Activated CD8-positive, alpha-beta T cell treated with anti-CD3 and anti-CD28 coated beads, Interleukin-2, amount 10 ng/mL, durations not matched to agents 7 days and 5 days (primary cell): ENCODE measurements at regions not wholly inside any gene's neighbourhood (a gene's known extent, or its start where the extent isn't known, plus 50 kb on each side); places are given as distances from the start of the nearest gene placed in this dataset.

ENCODE experiments used
- ATAC-seq: fragments of 150-1000 bp; cut with Tn5 transposase; one replicate; pipeline ENCODE4 v1.10.0; 2021; ENCODE audit warnings: moderate library complexity
- CTCF ChIA-PET: fragments of 350-600 bp; sonication (Branson Sonifier 250); formaldehyde crosslinking; loops from one replicate; lab custom pipeline; 2021; ENCODE audit warnings: antibody characterized with exemption; lab: Charles Lee
- POLR2A ChIA-PET: fragments of 350-600 bp; sonication (Branson Sonifier 250); formaldehyde crosslinking; loops from one replicate; lab custom pipeline; 2021; ENCODE audit warnings: antibody characterized with exemption; lab: Charles Lee
- DNase-seq: peaks from one replicate; pipeline ENCODE4 v3.0.0-alpha.2; 2020
- H3K27ac Mint-ChIP-seq: one replicate; pipeline ENCODE4 v1.8.0; 2021; ENCODE audit warnings: mild to moderate bottlenecking, mixed read lengths
- H3K27me3 Mint-ChIP-seq: one replicate; pipeline ENCODE4 v1.8.0; 2021; ENCODE audit warnings: low read depth, mixed read lengths
- H3K36me3 Mint-ChIP-seq: one replicate; pipeline ENCODE4 v1.8.0; 2021; ENCODE audit warnings: low read depth, mixed read lengths
- H3K4me1 Mint-ChIP-seq: one replicate; pipeline ENCODE4 v1.8.0; 2021; ENCODE audit warnings: low read depth, mixed read lengths
- H3K4me3 Mint-ChIP-seq: one replicate; pipeline ENCODE4 v1.8.0; 2021; ENCODE audit warnings: mild to moderate bottlenecking, mixed read lengths
- H3K9me3 Mint-ChIP-seq: one replicate; pipeline ENCODE4 v1.8.0; 2022; ENCODE audit warnings: mixed read lengths; ENCODE audit not compliant: insufficient read depth

DNA sequence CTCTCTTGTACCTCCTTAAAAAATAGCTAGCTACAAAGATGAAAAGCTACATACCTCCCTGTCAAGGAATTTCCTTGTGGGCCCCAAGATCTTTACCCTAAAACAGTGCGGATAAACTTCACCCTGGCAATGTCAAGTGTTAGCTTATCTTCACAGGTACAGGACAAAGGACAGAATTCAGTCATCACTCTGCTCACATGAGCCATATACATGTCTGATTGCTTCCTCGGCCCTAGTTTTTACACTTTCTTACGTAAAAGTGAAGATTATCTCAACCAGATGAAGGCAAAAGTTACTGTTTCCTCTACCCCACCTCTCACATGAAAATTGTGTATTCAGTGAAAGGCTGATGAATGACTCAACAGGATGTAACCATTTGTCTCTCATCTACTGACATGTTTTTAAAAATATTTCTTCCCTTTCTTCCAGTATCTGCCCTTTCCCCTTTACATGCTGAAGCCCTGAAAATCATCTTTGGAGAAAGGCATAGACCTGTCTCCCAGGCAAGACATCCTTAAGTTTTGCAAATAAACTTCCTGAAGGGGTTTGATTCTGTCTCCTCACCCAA lies 890.1 kb downstream of the GALC start:
- ChIA-PET CTCF (no interaction called here), POLR2A (no interaction called here)
- Mint-ChIP-seq H3K9me3 (no peaks in the 10 kb centered on the region), H3K4me3 (no peak overlapping the region), H3K36me3 (no peaks in the 10 kb centered on the region), H3K4me1 (no peaks in the 10 kb centered on the region), H3K27me3 (no peaks in the 10 kb centered on the region), H3K27ac (no peak overlapping the region)
- DNase-seq (no peak), ATAC-seq (no peak)

DNA sequence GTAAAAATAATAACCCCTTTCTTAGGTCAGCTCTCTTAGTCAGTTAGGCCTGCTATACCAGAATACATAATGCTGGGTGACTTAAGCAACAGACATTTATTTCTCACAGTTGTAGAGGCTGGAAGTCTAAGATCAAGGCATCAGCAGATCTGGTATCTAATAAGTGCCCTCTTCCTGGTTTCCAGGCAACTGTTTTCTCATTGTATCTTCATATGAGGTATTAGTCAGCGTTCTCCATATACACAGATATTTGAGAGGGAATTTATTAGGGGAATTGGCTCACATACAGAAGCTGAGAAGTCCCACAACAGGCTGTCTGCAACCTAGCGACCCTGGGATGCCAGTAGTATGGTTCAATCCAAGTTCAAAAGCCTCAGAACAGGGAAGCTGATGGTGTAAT lies 896.0 kb downstream of the GALC start:
- ATAC-seq (no peak), DNase-seq (no peak)
- no peaks in the 10 kb centered on the region for H3K4me1 Mint-ChIP-seq
- ChIA-PET CTCF (no interaction called here), POLR2A (no interaction called here)
- no peaks in the 10 kb centered on the region for H3K27me3 Mint-ChIP-seq
- no peak overlapping the region for H3K27ac Mint-ChIP-seq
- H3K4me3 Mint-ChIP-seq: no peak overlapping the region
- no peaks in the 10 kb centered on the region for H3K9me3 Mint-ChIP-seq
- H3K36me3 Mint-ChIP-seq: no peaks in the 10 kb centered on the region

DNA sequence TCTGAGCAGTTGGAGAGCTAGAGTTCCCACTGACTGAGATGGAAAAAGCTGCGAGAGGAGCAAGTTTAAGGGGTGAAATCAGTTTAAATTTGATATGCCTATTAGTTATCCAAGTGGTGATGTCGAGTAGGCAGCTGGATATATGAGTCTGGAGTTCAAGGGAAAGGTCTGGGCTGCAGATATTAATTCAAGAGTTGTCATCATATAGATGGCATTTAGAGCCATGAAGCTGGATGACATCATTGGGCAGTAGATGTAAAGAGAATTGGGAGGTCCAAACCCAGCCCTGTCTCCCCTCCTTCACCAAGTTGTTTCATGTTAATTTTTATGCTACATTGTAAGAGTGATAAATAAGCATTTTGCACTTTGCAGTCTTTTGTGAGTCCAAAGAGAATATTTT lies 898.1 kb downstream of the GALC start:
- ATAC-seq (no peak), DNase-seq (no peak)
- no peak overlapping the region for H3K4me3 Mint-ChIP-seq
- H3K9me3 Mint-ChIP-seq: no peaks in the 10 kb centered on the region
- no peak overlapping the region for H3K27ac Mint-ChIP-seq
- H3K4me1 Mint-ChIP-seq: no peaks in the 10 kb centered on the region
- H3K27me3 Mint-ChIP-seq: no peaks in the 10 kb centered on the region
- POLR2A ChIA-PET: no interaction called here
- CTCF ChIA-PET: no interaction called here
- H3K36me3 Mint-ChIP-seq: no peaks in the 10 kb centered on the region

DNA sequence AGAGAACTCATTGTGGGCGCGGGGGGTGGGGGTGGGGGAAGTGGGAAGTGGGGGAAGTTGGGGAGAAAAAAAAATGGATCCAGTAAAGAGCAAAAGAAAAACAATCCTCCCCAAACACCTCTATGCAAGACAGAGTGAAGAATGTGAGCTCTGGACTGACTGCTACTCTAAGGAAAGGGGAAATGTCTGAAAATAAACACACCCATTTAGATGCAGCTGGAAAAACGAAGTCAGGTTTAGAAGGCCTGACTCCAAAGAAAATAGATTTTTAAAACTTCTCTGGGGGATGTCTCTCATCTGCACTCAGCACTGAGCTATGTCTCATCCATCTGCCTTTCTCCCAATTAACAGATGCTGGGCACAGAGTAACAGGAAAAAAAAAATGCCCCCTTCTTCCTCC lies 904.4 kb downstream of the GALC start:
- no peak for DNase-seq
- H3K4me3 Mint-ChIP-seq: no peak overlapping the region
- H3K4me1 Mint-ChIP-seq: no peaks in the 10 kb centered on the region
- POLR2A ChIA-PET: no interaction called here
- no peak for ATAC-seq
- H3K36me3 Mint-ChIP-seq: no peaks in the 10 kb centered on the region
- no peak overlapping the region for H3K27ac Mint-ChIP-seq
- CTCF ChIA-PET: no interaction called here
- no peaks in the 10 kb centered on the region for H3K9me3 Mint-ChIP-seq
- no peaks in the 10 kb centered on the region for H3K27me3 Mint-ChIP-seq

DNA sequence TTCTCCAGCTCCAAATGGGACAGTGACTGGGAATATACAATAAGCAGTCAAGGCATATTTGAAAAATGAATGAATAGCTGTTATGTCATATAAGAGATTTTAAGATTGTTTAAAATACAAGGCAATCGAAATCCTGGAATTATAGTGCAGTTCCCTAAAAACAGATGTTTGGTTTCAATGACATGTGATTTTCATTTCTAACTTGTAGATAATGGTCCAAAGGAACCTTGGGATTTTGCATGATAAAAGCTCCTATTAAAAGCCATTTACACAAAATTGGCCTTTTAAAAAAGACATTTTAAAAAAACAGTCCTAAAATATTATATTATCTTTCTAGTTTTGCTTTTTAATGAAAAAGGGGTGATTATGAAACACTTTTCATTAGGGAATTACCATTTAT lies 905.1 kb downstream of the GALC start:
- Mint-ChIP-seq H3K27ac (no peak overlapping the region), H3K4me1 (no peaks in the 10 kb centered on the region), H3K36me3 (no peaks in the 10 kb centered on the region), H3K4me3 (no peak overlapping the region), H3K27me3 (no peaks in the 10 kb centered on the region), H3K9me3 (no peaks in the 10 kb centered on the region)
- ChIA-PET POLR2A (no interaction called here), CTCF (no interaction called here)
- no peak for ATAC-seq
- no peak for DNase-seq

DNA sequence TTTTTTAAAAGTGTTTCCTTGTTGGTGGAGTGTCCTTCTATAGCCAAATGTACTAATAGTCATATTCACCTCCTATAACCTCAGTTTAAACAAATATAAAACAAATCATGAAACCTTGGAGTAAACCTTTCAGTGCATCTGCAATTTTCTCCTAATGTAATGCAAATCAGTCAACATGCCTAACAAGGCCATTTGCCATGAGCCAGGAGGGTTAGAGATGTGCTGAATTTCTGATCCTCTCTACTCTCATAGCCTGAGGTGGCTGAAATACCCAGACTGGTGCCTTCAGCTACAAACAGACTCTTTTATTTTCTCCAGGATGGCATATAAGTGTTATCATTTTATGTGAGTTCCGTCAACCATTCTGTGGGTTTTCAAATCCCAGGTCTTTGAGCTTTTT lies 908.1 kb downstream of the GALC start:
- Mint-ChIP-seq H3K4me1 (no peaks in the 10 kb centered on the region), H3K9me3 (no peaks in the 10 kb centered on the region), H3K4me3 (no peak overlapping the region), H3K36me3 (no peaks in the 10 kb centered on the region), H3K27ac (no peak overlapping the region), H3K27me3 (no peaks in the 10 kb centered on the region)
- DNase-seq (no peak), ATAC-seq (no peak)
- POLR2A ChIA-PET: no interaction called here
- CTCF ChIA-PET: no interaction called here

DNA sequence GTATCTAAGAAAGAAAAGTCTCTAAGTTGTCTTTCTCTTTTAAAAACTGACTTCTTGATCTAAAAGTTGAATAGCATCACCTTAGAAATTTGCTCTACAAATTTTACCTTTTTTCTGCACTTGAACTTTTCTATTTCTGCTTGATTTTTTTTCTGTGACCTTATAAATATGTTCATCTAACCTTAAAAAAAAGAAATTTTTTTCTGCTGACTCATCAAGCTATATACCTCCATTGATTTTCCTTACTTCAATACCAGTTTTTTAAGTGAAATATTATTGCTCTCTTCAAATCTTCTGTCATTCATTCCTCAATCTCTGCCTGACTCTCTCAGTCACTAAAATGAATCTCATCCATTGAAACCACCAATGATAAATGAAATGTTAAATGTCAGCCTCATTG lies 910.1 kb downstream of the GALC start:
- Mint-ChIP-seq H3K9me3 (no peaks in the 10 kb centered on the region), H3K27me3 (no peaks in the 10 kb centered on the region), H3K27ac (no peak overlapping the region), H3K4me1 (no peaks in the 10 kb centered on the region), H3K36me3 (no peaks in the 10 kb centered on the region), H3K4me3 (no peak overlapping the region)
- ChIA-PET POLR2A (no interaction called here), CTCF (no interaction called here)
- no peak for DNase-seq
- no peak for ATAC-seq

DNA sequence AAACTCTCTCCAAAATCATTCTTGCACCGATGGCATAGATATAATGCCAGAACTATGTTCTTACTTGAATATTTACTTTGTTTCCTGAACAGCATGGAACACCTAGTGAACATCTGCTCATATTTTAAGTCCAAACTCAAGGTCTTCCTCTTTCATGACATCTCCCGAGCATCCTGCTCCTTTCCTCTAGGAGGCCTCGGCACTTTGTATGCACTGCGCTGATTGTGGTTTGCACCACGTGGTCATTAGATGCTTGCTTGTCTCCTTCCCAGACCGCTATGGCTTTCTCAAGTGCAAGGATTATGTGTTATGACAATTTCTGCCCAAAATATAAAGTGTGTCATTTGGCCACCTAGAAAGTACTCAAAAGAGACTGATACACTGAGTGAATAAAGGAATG lies 912.0 kb downstream of the GALC start:
- Mint-ChIP-seq H3K36me3 (no peaks in the 10 kb centered on the region), H3K4me3 (no peak overlapping the region), H3K4me1 (no peaks in the 10 kb centered on the region), H3K27me3 (no peaks in the 10 kb centered on the region), H3K27ac (no peak overlapping the region), H3K9me3 (no peaks in the 10 kb centered on the region)
- ChIA-PET CTCF (no interaction called here), POLR2A (no interaction called here)
- no peak for ATAC-seq
- DNase-seq: no peak

DNA sequence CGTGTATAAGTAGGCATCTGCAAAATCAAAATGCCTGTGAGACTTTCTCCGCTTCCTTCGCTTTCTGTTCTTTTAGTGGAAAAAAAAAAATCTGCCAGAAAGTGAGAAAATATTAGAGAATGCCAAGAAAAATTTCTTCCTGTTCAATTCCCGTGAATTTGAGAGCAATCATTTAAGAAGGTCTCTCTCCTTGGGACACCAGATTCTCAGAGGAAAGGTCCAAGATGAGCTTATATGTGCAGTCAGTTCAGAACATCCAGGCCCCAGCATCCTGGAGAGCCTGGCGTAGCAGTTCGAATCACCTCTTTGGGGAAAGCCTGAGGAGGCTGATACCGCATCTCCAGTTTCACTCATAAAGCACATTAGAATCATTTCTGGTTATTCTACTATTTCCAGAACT lies 912.8 kb downstream of the GALC start:
- Mint-ChIP-seq H3K27me3 (no peaks in the 10 kb centered on the region), H3K36me3 (no peaks in the 10 kb centered on the region), H3K4me3 (no peak overlapping the region), H3K9me3 (no peaks in the 10 kb centered on the region), H3K4me1 (no peaks in the 10 kb centered on the region), H3K27ac (no peak overlapping the region)
- ATAC-seq (no peak), DNase-seq (no peak)
- POLR2A ChIA-PET: no interaction called here
- CTCF ChIA-PET: no interaction called here

DNA sequence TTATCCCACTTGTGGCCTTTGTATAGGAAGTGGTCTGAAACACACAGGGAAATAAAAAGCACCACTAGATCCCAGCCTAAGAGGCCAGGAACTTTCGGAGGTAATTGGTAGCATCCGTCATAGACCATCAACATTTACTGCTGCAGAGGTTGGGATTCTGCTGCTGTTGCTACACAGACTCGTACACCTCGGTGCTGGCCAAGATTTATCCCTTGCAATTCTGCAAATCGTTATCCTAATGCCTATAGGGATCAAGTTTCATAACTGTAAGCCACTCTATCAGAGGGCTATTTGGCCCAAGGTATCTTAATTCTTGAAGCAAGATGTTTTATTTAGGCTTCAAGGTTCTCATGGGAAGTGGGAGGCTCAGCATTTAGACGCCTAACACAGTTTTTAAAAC lies 913.6 kb downstream of the GALC start:
- Mint-ChIP-seq H3K27me3 (no peaks in the 10 kb centered on the region), H3K27ac (no peak overlapping the region), H3K4me3 (no peak overlapping the region), H3K4me1 (no peaks in the 10 kb centered on the region), H3K9me3 (no peaks in the 10 kb centered on the region), H3K36me3 (no peaks in the 10 kb centered on the region)
- ChIA-PET CTCF (interaction anchor here (1.0 kb wide), 1 partner anchor 9 kb away, joined by 3 read pairs; no protein-coding TSS in a partner anchor), POLR2A (no interaction called here)
- DNase-seq (no peak), ATAC-seq (no peak)

DNA sequence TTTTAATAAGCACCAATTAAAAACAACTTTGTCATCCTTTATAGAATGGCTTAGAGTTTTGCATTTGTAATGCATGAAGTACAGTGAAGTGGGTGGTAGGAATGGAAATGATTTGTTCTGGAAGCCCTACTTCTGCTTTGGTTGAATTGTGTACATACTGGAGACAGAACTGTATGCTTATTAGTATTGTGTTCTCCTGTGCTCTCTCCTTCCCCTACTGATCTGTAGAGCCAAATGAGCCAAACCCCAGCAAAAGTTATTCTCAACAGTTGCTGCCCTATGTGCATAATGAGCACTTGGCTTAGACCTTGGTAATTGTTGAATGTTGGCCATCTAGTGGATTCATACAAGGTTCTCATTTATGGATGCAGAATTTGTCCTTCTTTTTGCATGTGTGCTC lies 916.1 kb downstream of the GALC start:
- ATAC-seq: no peak
- Mint-ChIP-seq H3K4me3 (no peak overlapping the region), H3K27me3 (no peaks in the 10 kb centered on the region), H3K36me3 (no peaks in the 10 kb centered on the region), H3K27ac (no peak overlapping the region), H3K4me1 (no peaks in the 10 kb centered on the region), H3K9me3 (no peaks in the 10 kb centered on the region)
- DNase-seq: no peak
- CTCF ChIA-PET: no interaction called here
- POLR2A ChIA-PET: no interaction called here

DNA sequence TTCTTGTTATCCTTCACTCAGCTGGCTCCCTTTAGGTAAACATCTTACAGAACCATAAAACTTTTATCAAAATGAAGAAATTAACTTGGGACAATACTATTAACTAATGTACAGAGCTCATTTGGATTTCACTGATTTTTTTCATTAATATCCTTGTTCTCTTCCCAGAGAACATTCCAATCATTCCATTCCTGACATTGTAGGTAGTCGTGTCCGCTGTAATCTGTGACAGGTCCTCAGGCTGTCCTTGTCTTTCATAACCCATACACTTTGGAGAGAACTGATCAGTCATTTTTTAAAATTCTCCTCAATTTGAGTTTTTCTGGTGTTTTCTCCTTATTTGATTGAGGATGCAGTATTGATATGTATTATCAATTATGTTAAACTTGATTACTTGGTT lies 916.8 kb downstream of the GALC start:
- H3K4me1 Mint-ChIP-seq: no peaks in the 10 kb centered on the region
- peaks cover 2% of the 10 kb centered on the region for H3K9me3 Mint-ChIP-seq
- ChIA-PET CTCF (no interaction called here), POLR2A (no interaction called here)
- no peaks in the 10 kb centered on the region for H3K27me3 Mint-ChIP-seq
- H3K27ac Mint-ChIP-seq: no peak overlapping the region
- H3K36me3 Mint-ChIP-seq: no peaks in the 10 kb centered on the region
- ATAC-seq (no peak), DNase-seq (no peak)
- no peak overlapping the region for H3K4me3 Mint-ChIP-seq

DNA sequence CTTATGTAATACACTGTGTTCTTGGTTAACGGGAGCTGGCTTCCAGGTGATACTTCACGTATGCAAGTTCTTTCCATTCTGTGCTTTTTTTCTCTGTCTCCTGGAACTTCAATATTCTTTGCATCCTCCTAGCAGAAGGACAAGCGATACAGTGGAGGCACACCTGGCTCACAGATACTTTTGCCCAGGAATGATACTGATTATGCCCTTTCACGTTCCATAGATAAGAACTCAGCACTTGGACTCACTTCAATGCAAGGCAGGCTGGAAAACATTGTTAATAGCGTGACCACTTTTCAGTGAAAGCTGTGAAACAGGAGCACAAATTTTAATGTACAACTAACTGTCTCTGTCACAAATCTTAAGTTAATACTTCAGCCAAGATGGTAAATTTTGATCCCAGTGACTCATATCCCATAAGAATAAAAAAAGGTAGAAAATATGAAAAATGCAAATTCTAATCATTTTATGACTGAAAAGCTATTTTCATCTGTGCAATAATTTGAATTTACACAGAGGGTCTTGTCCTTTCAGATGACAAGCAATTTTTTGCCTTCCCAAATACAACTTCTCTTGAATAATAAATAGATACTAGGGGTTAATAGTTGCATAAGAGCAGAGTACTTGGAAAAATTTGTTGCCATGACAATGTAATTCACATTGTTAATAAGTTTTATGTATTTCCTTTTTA lies 919.0 kb downstream of the GALC start:
- ChIA-PET POLR2A (no interaction called here), CTCF (no interaction called here)
- no peaks in the 10 kb centered on the region for H3K36me3 Mint-ChIP-seq
- no peak for ATAC-seq
- H3K4me3 Mint-ChIP-seq: no peak overlapping the region
- H3K9me3 Mint-ChIP-seq: peaks cover 4% of the 10 kb centered on the region
- H3K27ac Mint-ChIP-seq: no peak overlapping the region
- H3K4me1 Mint-ChIP-seq: no peaks in the 10 kb centered on the region
- DNase-seq: no peak
- H3K27me3 Mint-ChIP-seq: no peaks in the 10 kb centered on the region
